ENCODE measurements at regions not wholly inside any gene's neighbourhood (a gene's known extent, or its start where the extent isn't known, plus 50 kb on each side); places are given as distances from the start of the nearest gene placed in this dataset.

- no peak overlapping the region for H3K4me3 Mint-ChIP-seq
- no peak overlapping the region for H3K14ac ChIP-seq (ENCODE audit: insufficient read depth, low read length)
- no peaks in the 10 kb centered on the region; the same call in 1 of the 2 replicates for H3K27me3 Mint-ChIP-seq (ENCODE audit: low read depth)
- H4K20me1 ChIP-seq (ENCODE audit: control insufficient read depth, insufficient read depth, insufficient read length) = no peaks in the 10 kb centered on the region
- no peak overlapping the region for H4K91ac ChIP-seq (ENCODE audit: insufficient read length, low read depth, low read length)
- no peak overlapping the region for H3K27ac ChIP-seq (ENCODE audit: insufficient read length, low read depth, low read length)
- H3K4ac ChIP-seq (ENCODE audit: low read depth, low read length) = no peak overlapping the region
- no peaks in the 10 kb centered on the region for H3K9me3 Mint-ChIP-seq
- no peak overlapping the region for H2BK120ac ChIP-seq (ENCODE audit: low read depth, low read length, poor library complexity, severe bottlenecking)
- H2AFZ ChIP-seq (ENCODE audit: low read length) = no peak overlapping the region
- no peak overlapping the region for H3T11ph ChIP-seq (ENCODE audit: low read length)
- H3K23ac ChIP-seq (ENCODE audit: insufficient read length, low read depth, low read length) = no peak overlapping the region
- no peak for DNase-seq
- H3K27me3 ChIP-seq (ENCODE audit: insufficient read depth, low read length) = no peaks in the 10 kb centered on the region
- H2AK5ac ChIP-seq (ENCODE audit: insufficient read length, low read length) = no peak overlapping the region
- no peak overlapping the region for H2BK15ac ChIP-seq (ENCODE audit: low read depth, low read length)
- no peak overlapping the region for H3K4me2 ChIP-seq (ENCODE audit: insufficient read depth, insufficient read length, low read length)
- no peaks in the 10 kb centered on the region for H3K79me2 ChIP-seq (ENCODE audit: insufficient read depth, low read length)
- no peaks in the 10 kb centered on the region for H3K36me3 Mint-ChIP-seq (ENCODE audit: insufficient read depth in 1 of 3, low read depth in 3 of 3)
- no peak overlapping the region for H4K8ac ChIP-seq (replicated peaks; ENCODE audit: insufficient read length, low read depth, low read length)
- H3K18ac ChIP-seq (ENCODE audit: insufficient read length, low read depth, low read length) = no peak overlapping the region
- H3K9ac ChIP-seq (ENCODE audit: extremely low read depth, insufficient read length, low read length) = no peak overlapping the region
- no peaks in the 10 kb centered on the region for H3K23me2 ChIP-seq (ENCODE audit: insufficient read length, low read depth, low read length, poor library complexity, severe bottlenecking)
- no peak overlapping the region for H3K27ac Mint-ChIP-seq
- H3K9me3 ChIP-seq (ENCODE audit: control insufficient read depth, low read depth, low read length) = no peaks in the 10 kb centered on the region
- peaks cover 7% of the 10 kb centered on the region in 2 experiments; a peak in 3 of 4 replicates for H3K4me1 Mint-ChIP-seq
- no peak overlapping the region for H2BK12ac ChIP-seq (ENCODE audit: insufficient read length, low read depth, low read length)
- no CpG with 5 or more reads among the region's 2 CpGs for WGBS (ENCODE audit: extremely low coverage, insufficient read length, low lambda C conversion rate)
- no peak overlapping the region for H2BK20ac ChIP-seq (ENCODE audit: low read depth, low read length, poor library complexity, severe bottlenecking)
- H3K4me1 ChIP-seq (ENCODE audit: insufficient read depth, low read length) = no peaks in the 10 kb centered on the region
- no peaks in the 10 kb centered on the region for H3K79me1 ChIP-seq (ENCODE audit: insufficient read depth, low read depth, low read length, poor library complexity, severe bottlenecking)
- no peak overlapping the region for H4K5ac ChIP-seq (ENCODE audit: insufficient read length, low read depth, low read length)
- no peak overlapping the region for H2BK5ac ChIP-seq (ENCODE audit: insufficient read length, low read length)
- no peak overlapping the region for H3K56ac ChIP-seq (ENCODE audit: insufficient read length, low read depth, low read length)
- peak; percentile 20; the same call in 1 of the 3 replicates for TF ChIP-seq CTCF (conservative IDR thresholded peaks at IDR 0.05)
Observed at GRCh38 chr15:47610736-47611135, 106.6 kb upstream of the SEMA6D start.

Data from H9 (cell line).